NCI-H128 (cell line): ENCODE measurements at regions not wholly inside any gene's neighbourhood (a gene's known extent, or its start where the extent isn't known, plus 50 kb on each side); places are given as distances from the start of the nearest gene placed in this dataset.

Source experiments
- DNase-seq: peaks from one replicate; lab custom pipeline; 2025; ENCODE audit not compliant: unreplicated experiment; lab: John Stamatoyannopoulos, UW

DNA sequence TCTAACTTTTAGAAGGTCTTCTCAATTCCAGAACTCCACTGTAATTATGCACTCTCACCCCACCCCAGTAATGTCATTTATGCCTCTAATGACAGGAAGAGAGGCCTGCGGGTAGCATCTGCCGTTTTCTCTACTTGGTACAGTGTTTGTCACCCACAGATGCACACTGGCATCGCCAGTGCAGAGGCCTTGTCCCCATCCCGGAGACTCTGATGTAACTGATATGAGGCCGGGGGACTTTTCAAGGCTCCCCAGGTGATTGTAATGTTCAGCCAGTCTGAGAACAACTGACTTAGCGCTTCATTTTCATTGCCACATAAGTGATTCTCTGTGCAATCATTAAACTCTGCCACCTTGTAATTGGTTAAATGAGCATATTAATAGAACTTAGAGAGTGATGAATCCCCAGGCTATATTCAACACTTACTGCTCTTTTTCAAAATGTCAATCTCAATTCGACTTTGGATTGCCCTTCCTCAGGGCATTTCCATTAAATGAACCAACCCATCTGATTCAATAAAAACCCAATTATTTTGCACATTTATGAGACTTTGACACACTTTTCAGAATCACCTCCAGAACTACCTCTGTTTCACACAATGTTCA is 113.2 kb downstream of the HERPUD2 start:
- no peak for DNase-seq

DNA sequence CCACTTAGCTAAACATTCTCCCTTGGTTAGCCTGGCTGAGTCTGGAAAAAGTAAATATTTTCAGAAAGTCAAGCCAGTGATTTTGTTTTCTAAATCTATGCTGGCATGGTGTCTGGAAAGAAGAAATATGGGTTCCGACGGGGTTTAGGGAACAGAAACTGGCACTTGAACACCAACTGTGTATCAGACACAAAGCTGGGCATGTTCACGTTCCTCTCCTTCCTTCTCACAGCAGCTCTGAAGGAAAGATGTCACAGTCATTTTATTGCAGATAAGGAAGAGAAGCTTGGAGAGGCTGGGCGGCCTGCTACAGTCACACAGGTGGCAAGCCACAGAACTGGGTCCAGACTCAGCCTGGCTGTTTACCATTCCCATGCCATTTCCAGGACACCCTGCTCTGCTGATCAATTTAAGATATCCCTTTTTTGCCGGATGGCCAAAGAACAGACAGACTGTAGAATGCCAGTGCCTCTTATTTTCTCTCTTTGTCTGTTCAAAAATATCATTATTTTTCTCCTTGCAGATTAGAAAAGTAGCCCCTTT is 118.8 kb downstream of the HERPUD2 start:
- no peak for DNase-seq

DNA sequence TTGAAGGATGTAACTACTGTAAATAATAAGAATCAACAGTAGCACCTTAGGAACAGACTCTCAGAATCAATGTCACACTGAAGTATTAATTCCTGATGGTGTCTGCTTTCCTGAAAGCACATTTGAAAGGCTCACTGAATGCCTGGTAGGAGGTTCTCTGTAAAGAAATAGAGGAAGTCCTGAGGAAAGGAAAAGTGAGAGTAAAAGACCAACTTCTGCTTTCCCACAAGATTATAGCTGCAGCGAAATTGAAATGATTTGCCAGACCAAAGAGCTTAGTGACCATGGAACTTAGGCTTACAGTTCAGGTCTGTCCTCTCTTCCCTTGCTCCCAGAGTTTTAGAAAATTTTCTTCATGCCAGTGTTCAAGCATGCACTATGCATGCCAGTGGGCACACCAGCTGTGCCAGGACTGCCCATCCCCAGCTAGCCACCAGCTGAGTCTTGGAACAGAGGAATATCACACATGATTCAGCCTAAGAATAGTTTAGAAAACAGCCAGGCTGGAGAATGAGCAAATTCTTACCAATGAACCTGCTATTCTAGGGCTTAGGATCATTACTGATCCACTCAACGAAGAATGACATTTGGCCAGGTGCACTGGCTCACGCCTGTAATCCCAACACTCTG is 123.2 kb downstream of the HERPUD2 start:
- DNase-seq = no peak

DNA sequence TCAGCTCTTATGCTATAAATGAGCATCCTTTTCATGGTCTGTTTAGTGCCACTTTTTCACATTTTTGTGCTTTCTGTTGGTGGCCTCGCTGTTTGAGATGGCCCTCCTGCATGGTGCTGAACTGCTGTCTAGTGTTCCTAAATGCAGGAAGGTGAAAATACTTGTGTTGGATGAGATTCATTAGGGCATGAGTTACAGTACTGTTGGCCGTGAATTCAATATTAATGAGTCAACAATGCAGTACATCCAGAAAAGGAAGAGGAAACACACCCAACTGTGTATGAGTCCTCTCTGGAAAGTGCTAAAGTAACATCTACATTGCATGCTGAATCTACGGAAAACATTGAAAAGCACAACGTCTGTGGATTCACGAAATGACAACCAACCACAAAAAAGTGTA is 124.0 kb downstream of the HERPUD2 start:
- DNase-seq = no peak

DNA sequence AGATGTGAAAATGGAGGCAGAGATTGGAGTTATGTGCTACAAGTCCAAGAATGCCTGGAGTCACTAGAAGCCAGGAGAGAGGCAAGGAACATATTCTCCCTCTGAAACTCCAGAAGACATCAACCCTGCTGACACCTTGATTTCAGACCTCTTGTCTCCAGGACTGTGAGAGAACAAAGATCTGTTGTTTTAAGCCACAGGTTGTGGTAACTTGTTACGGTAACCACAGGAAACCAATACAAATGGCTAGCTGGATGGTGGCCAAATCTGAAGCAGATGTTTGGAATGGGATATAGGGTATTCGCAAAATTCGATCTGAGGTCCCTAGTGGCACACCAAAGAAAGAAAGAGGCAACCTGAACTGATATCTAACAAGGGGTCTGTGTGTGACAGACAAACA is 129.0 kb downstream of the HERPUD2 start:
- no peak for DNase-seq

DNA sequence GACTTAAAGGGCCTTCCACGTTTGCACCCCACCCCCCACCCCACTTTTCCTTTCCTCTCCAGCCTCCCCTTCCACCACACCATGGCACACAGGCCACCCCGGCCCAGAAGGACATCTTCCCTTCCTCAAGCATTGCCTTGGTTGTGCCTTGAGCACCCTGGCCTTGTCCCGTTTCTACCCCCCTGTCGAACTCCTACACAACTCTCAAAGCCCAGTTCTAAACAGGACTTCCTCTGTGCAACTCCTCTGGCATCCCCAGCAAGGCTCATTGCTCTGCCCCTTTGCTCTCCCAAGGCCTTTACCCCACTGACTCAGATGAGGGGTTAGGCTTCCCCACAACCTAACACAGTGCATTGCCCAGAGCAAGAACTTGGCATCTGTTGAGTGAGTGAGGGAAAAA is 136.1 kb downstream of the HERPUD2 start:
- no peak for DNase-seq

DNA sequence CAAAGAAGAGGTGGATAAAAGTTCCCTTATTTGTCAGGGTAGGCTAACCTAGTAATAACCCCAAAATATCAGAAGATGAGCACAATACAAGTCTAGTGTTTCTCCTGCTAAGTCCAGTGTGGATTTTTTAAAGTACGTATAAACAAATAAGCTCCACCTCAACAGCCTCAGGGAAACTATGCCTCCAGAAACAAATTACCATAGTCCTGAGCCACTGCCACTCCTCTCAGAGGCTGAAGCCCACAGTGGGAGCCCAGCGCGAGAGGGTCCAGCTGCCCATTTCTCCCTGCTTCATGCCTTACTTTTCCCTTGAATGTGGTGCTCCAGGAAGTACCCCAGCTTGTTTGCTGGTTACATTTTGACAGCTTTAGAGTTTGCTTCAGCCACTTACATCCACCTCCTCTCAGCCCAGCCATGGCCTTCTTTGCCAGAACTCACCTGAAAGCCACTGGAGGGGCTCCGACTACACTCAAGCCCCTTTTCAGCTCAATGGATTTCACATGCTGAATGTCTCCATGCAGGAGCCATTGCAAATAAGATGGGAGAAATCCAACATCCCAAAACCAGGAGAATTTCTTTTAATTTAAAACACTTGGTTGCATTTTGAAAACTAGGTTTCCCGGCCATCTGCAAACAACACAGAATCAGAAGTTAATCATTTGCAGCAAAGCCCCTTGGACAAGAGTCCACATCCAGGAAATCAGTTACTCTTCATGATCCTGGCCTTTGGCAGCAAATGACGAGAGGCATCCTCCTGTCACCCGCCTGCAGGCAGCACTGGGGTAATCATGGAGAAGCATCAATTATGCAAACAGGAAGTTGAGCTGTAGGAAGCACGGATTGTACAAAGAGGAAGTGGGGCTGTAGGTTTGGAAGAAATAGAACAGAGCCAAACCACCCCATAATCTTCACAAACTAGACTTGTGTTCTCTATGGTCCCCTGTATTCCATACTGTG is 138.1 kb downstream of the HERPUD2 start:
- DNase-seq = no peak

DNA sequence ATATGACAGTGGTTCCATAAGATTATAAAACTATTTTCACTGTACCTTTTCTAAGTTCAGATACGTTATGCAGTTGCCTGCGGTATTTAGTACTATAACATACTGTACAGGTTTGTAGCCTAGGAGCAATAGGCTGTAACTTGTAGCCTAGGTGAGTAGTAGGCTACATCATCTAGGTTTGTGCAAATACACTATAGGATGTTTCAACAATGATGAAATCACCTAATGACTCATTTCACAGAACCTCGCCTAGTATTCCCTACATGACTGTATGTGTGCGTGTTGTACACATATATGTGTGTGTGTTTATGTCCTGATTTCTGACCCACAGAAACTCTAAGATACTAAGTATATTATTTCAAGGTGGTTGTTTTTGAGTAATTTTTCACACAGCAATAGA is 139.0 kb downstream of the HERPUD2 start:
- no peak for DNase-seq

DNA sequence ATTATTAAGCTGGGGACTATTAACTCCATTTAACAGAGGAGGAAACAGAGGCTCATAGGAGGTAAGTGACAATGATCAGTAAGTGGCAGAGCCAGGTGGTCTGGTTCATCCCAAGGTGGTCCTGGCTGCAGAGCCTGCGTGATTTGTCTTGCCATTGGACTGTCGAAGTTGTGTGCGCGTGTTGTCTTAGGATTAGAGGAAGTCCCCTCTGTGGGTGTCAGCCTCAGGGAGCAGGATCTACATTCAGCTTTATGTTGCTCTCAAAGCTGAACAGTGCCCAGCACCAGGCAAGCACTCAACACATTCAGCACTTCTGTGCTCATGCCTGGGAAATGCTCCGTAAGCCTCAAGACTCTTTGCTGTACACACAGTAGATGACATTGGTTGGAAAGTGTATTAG is 139.5 kb downstream of the HERPUD2 start:
- no peak for DNase-seq

DNA sequence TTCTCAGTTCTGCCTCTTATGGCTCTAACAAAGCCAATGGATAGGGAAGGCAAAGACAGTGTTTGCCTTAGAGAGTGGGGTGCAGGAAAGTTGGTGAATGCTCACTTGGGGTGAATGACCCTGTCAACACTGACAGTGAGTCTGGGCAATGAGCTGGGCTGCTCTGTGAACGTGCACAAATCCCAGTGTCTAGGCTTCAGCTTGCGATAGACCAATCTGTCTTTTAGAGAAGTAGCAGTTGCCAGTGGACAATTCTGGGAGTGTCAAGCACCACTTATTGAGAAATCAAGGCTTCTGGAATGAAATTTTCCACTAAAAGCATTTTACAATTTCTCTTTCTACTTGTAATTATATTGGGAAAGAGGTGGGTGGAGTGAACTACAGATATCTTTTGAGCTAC is 141.4 kb downstream of the HERPUD2 start:
- DNase-seq = no peak

DNA sequence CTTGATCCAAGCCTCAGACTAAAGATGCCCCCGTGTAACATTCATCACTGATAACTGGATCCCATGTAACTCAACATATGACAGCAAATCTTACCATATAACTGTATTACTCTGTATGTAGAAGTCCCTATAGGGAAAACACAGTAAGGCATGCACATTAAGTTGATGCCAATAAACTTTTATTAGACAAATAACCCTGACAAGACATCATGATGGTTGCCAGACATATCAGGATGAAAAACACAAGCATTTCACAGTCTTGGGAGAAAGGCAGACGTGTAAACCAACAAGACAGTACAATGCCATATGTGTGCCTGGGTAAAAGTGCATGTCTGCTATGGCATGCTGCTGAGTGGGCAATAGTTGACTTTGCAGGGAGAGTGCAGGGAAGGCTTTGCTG is 142.2 kb downstream of the HERPUD2 start:
- no peak for DNase-seq

DNA sequence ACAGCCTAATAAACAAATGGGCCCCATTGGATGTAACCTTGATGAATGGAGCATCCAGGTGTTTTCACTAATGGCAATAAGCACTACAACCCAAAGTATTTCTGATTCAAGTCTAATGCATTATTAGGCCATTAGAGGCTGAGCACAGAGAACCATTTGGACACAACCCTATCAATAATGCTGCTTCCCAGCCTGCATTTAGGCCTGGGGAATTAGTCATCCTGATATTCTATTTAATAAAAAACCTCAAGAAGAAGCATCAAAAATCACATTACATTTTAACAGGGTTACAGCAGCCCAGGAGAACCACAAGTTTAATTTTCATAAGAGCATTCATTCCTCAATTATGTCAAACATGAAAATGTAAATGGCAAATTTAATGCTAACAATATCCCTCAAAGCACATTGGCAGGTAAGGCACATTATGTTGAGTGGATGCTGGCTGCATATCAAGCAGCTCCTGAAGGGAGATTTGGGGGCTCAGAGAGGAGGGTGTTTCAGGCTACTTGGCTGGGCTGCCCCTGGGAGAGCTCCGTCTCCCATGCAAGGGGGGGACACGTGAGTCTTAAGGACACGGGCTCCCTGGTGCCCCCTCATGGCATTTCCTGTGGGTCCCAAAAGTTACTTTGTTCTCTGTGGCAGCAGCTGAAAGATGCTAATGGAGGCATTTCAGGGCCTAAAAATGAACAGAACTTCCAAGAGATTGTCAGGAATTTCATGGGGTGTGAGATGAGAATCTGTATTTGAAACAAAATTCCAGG is 143.4 kb downstream of the HERPUD2 start:
- no peak for DNase-seq

DNA sequence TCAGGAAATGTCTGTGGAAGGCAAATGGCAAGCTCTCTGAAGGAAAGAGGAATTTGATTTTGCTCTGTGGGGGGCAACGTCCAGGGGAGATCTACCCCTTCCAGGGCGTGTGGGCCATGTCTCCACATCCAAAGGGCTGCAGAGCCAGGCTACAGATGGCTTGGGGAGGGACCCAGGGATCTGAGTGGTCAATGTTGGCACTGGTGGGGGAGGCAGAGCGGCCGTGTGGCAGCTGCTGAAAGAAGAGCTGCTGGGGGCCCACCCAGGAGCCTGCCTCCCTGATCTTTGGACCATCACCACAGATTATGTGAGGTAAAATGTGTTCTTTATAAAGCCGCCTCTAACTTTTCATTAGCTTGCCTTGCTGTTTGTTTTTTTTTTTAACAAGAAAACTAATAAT is 144.1 kb downstream of the HERPUD2 start:
- DNase-seq = no peak

DNA sequence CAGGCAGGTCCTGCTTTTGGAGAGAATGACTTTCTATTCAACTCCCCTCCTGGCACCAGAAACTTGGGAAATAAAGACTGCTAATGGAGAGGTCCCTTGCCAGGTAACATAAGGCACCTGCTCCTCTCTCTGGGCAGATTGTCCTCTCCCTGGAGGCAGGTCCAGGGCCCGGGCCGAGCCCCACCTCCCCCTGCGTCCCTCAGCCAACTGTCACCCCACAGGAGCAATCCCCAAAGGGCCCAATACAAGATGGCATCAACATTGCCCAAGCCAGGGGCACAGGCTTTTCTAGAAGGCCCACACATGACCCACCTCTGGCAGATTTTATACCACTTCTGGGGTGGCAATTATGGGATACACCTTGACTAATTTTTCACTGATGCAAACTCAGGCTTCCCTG is 145.2 kb downstream of the HERPUD2 start:
- no peak for DNase-seq

DNA sequence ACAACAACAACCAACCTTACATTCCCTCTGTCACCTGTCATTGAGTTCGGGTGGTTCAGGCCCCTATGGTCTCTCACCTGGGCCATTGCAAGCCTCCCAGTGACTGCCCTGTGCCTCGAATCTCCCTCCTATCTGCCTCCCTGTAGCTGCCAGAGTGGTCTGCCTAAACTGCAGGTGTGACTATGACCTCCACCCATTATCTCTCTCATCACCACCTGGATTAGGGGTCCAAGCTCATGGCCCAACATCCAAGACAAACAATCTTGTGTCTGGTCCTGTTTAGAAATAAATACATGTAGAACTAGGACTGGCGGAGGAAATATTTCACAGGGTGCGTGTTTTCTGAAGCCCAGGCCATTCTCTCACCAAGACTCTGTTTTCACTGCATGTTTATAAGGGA is 146.6 kb downstream of the HERPUD2 start:
- DNase-seq = no peak

DNA sequence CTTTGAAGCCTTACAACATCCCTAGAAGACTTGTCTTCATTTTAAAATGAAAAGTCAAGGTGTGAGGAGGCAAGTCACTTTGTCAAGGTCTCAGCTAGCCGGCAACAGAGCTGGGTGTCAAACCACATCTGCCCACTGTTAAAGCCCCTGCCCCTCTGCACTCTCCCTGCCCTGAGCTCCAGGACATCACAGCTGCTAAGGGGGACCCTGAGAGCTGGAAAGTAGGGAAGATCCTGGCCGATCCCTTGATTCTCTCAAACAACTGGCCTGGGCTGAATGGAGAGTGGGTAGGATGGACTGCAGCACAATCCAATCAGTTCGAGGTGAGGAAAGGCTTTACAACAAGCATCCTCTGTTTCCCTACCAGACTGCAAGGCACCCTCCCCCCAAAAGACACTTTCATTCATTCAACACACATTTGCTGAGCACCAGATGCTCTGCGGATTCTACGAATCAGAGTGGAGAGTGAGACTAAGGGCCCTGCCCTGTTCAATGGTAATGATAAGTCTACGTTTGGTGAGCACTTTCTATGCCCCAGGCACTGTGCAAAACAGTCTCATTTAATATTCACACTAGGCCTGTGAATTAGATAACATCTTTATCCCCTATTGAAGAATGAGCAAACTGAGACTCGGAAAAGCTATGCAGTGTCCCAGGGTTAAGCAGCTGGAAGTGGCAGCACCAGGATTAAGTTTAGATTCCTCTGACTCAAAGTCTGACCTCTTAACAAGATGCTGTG is 148.1 kb downstream of the HERPUD2 start:
- DNase-seq = no peak

DNA sequence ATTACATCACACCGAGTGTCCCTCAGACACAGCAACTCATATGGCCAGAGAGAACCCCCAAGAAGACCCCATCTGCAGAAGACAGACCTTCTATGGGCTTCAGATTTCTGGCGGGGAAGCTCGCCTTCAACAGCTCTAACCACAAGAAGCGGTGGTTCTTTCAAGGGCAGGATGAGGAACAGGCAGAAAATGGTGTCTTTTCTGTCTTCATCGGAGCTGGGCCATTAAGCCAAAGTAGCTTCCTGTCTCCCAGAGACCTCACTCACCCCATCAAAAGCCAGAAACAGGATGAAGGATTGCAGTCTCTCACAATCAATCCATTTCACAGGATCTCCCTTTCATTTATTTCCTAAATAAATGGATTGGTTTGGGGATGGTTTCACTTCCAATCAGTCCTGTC is 149.1 kb downstream of the HERPUD2 start:
- DNase-seq = no peak

DNA sequence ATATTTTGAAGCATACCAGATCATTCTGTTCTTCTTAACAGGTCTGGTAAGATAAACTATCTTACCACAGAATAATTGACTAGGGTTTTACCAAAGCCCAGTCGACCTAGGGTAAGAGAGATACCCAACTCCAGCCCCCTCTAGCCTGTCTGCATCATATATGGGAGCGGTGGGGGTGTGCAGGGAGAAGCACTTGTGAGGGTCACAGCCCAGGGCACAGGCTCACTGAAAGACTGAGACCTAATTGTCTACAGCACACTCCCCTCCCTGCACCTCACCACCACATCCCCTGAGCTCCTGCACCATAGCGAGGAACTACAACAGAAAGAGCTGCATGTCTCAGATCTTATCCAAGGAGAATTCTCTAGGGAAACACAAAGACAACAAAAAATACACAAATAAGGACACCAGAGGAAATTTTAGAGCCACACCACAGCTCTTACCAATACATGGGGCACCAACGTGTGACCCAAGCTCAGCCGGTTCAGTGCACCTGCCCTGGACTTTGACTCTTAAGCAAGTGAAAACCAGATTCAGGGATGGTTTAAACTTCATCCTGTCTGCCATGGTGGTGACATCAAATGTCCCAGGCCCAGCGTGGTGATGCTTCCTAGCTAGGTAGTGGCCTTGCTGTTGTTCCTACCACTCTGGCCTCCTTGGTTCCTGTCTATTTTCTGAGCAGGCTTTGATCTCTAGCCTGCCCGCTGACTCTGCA is 150.8 kb downstream of the HERPUD2 start:
- no peak for DNase-seq

DNA sequence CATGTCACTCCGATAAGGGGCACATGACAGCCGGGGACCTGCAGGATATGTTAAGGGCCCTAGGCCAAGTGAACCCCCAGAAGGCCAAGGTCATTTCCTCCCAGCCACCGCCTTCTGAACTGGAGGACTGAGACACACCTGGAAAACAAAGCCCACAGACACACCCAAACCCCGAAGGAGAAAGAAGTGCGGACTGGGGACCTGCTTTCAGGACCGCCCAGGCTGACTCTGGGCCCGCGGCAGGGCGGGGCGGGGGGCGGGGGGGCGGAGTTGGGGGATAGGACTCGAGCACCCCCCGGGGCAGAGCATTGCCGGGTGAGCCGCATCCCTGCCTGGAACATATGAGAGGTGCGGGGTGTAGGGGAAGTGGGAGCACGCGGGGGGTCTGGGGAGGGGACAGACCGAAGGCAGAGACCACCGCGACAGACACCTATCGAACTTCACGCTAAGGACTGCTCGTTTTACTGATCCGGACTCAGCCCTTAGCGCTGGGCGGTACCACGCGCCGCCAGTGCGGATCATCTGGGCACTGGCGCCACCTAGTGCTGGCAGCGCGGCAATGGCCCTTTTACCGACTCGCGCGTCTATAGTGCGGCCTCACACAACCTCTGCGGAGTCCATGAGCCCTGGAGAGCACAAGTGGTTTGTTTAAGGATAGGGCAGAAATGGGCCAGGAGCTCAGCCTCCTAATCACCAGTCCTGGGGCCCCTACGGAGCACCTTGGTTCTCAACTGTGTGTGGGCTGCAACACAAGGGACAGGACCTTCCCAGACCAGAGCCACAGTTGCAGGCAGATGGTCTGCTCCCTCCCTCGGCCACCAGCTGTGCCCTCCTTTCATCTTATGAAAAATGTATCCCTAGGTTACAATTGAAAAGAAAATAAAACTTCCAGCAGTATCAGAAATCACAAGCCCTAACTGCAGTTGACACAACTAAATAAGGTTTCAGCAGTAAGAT is 157.6 kb downstream of the HERPUD2 start:
- peak; percentile 64 for DNase-seq
